Fibroblast of pulmonary artery (primary cell): ENCODE measurements at regions not wholly inside any gene's neighbourhood (a gene's known extent, or its start where the extent isn't known, plus 50 kb on each side); places are given as distances from the start of the nearest gene placed in this dataset.
"Not testable (repeated sequence)": the region's sequence is repeated elsewhere in the genome, so short reads cannot be mapped to it uniquely, and the experiment has no call there.

ENCODE experiments used
- DNase-seq: peaks from one replicate; pipeline ENCODE4 v3.0.0-alpha.2; 2010; ENCODE audit warnings: low read depth
- H3K4me3 ChIP-seq: replicated peaks from 2 replicates; pipeline ENCODE4 v1.5.1; 2011; ENCODE audit warnings: low read depth, mild to moderate bottlenecking, control low read depth, low read length, moderate library complexity
- CTCF ChIP-seq: IDR thresholded peaks from 2 replicates; pipeline ENCODE4 v1.5.1; 2011; ENCODE audit warnings: mild to moderate bottlenecking, control low read depth, low read length, inconsistent platforms; ENCODE audit errors: missing control alignments

GRCh38 chr6:131486608-131487007 is 86.4 kb upstream of the ARG1 start:
- H3K4me3 ChIP-seq, result no peak overlapping the region
- no peak for DNase-seq
- no peak for TF ChIP-seq CTCF

GRCh38 chr6:131488780-131489179 is 84.2 kb upstream of the ARG1 start:
- H3K4me3 ChIP-seq, result no peak overlapping the region
- TF ChIP-seq CTCF, result no peak
- DNase-seq, result no peak

GRCh38 chr6:131490441-131490840 is 82.6 kb upstream of the ARG1 start:
- TF ChIP-seq CTCF, result no peak
- no peak overlapping the region for H3K4me3 ChIP-seq
- DNase-seq, result no peak

GRCh38 chr6:131492932-131493573 is 80.0 kb upstream of the ARG1 start:
- DNase-seq, result no peak
- H3K4me3 ChIP-seq, result no peak overlapping the region
- TF ChIP-seq CTCF, result no peak

- DNase-seq, H3K4me3 ChIP-seq: not testable (repeated sequence)
These were observed 68.6 kb upstream of the ARG1 start for GRCh38 chr6:131504387-131504786.

GRCh38 chr6:131510094-131510493 is 62.9 kb upstream of the ARG1 start:
- no peak overlapping the region for H3K4me3 ChIP-seq
- TF ChIP-seq CTCF, result no peak
- DNase-seq, result no peak

- no peak overlapping the region for H3K4me3 ChIP-seq
- DNase-seq, result no peak
- no peak for TF ChIP-seq CTCF
These were observed 62.4 kb upstream of the ARG1 start for GRCh38 chr6:131510591-131510990.
